ENCODE measurements at regions not wholly inside any gene's neighbourhood (a gene's known extent, or its start where the extent isn't known, plus 50 kb on each side); places are given as distances from the start of the nearest gene placed in this dataset.

DNA sequence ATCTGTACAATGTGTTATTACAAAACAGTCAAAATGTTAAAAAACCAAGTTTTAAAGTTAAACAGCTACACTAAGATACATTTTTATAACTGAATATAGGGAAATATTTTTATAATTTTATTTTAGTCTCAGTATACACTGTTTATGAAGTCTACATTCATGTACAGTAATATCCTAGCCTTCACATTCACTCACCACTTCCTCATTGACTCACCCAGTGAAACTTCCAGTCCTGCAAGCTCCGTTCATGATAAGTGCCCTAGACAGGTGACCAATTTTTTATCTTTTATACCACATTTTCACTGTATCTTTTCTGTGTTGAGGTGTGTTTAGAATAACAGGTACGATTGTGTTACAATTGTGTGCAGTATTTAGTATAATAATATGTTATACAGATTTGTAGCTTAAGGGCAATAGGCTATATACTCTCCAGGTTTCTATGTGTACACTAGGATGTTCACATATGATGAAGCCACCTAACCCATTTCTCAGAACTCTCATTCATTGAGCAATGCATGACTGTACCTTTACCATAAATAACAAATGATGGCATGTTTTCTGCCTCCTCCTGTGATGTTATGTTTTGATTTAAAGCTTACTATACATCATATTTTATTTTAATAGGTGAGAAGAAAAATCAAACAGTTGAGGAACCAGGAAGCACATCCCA is 388.4 kb upstream of the NDN start:
- TF ChIP-seq GATA2 (IDR thresholded peaks at IDR 0.05; ENCODE audit: low read depth, low read length), result no peak
- no peak for TF ChIP-seq GATA3 (IDR thresholded peaks at IDR 0.05; ENCODE audit: low read depth, low read length)

All from SH-SY5Y (cell line).